Fibroblast of the aortic adventitia (primary cell): ENCODE measurements at regions not wholly inside any gene's neighbourhood (a gene's known extent, or its start where the extent isn't known, plus 50 kb on each side); places are given as distances from the start of the nearest gene placed in this dataset.
A peak's percentile ranks its signal among the peaks of the same experiment; 100 is the strongest.
"Not testable (repeated sequence)": the region's sequence is repeated elsewhere in the genome, so short reads cannot be mapped to it uniquely, and the experiment has no call there.

Experiments
- DNase-seq: peaks from one replicate; pipeline ENCODE4 v3.0.0-alpha.2; 2010; ENCODE audit warnings: low read depth
- H3K4me3 ChIP-seq: 2 replicates; pipeline ENCODE4 v1.5.1; 2011; ENCODE audit warnings: low read depth, mild to moderate bottlenecking, control low read depth, low read length, moderate library complexity
- TF ChIP-seq, protein P1 (sequence below): IDR thresholded peaks from 2 replicates; pipeline ENCODE4 v1.5.1; 2011; ENCODE audit warnings: mild to moderate bottlenecking, low read length, control low read depth, inconsistent platforms; ENCODE audit not compliant: insufficient read depth

- TF ChIP-seq, protein P1, sequence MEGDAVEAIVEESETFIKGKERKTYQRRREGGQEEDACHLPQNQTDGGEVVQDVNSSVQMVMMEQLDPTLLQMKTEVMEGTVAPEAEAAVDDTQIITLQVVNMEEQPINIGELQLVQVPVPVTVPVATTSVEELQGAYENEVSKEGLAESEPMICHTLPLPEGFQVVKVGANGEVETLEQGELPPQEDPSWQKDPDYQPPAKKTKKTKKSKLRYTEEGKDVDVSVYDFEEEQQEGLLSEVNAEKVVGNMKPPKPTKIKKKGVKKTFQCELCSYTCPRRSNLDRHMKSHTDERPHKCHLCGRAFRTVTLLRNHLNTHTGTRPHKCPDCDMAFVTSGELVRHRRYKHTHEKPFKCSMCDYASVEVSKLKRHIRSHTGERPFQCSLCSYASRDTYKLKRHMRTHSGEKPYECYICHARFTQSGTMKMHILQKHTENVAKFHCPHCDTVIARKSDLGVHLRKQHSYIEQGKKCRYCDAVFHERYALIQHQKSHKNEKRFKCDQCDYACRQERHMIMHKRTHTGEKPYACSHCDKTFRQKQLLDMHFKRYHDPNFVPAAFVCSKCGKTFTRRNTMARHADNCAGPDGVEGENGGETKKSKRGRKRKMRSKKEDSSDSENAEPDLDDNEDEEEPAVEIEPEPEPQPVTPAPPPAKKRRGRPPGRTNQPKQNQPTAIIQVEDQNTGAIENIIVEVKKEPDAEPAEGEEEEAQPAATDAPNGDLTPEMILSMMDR = no peak
- no peak overlapping the region for H3K4me3 ChIP-seq
- no peak for DNase-seq
Measured at GRCh38 chr4:137812258-137812657, 280.0 kb upstream of the PCDH18 start.

DNA sequence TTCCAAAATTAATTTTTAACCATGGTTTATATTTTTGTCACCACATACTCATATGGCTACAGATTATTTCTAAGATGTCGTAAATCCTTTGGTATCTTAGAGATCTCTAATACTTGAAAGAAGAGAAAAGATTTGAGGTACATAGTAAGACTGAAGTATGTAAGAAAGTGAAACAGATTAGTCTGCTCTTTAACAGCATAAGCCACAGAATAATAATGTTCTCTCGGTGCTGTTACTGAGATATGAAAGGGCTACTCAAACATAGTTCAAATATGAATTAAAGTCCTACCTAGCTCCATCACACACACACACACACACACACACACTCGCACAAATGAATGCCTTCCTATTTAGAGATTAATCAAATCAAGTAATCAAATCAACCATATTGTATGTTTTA lies 274.1 kb upstream of the PCDH18 start:
- no peak for DNase-seq
- TF ChIP-seq, protein P1 = no peak
- no peak overlapping the region for H3K4me3 ChIP-seq

DNA sequence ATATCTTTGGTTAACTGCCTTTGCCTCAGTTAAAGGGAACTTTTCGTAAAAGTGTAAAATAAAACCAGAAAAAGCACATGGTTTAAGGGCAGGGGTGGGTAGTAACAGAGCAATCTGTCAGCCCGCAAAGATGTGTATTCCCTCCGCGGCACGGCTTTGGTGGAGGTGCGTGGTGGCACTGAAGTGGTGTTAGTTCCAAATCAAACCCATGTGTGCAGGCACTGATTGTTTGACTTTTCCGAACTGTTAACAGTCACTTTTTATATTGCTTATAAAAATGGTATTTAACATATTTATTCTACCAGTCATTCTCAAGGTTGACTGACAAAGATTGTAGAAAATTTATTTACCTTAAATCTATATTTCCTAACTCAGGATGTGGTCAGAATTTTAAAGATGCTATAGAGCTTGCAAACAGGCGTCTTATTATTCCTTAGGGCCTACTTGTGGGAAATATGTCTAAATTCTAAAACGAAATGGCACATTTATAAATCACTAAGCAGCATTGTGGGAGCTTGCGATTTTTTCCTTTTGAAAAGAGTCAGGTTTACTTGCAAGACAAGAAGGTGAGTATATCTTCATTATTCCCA lies 272.7 kb upstream of the PCDH18 start:
- TF ChIP-seq, protein P1 = no peak
- DNase-seq = no peak
- H3K4me3 ChIP-seq = no peak overlapping the region

DNA sequence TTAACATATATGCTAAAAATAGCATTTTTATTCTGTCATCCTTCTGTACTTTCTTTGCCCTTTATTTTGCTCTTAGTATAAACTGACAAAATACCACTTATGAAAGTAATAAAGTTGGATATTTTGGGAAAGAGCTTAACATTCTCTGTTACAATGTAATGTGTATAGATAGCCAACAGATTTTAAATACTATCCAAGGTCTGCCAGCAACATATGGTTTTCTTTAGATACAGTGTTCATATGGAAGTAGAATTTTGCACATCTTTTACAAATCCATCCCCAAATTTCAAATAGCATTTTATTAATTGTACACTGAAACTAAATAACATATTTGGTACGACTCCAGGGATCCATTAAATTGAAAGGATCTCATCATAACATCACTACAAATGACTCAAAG lies 268.6 kb upstream of the PCDH18 start:
- DNase-seq = no peak
- TF ChIP-seq, protein P1 = no peak
- no peak overlapping the region for H3K4me3 ChIP-seq

GRCh38 chr4:137794764-137795254 lies 262.5 kb upstream of the PCDH18 start:
- peak; percentile 38 for DNase-seq
- H3K4me3 ChIP-seq = peak overlapping the region; percentile 20
- TF ChIP-seq, protein P1 = no peak

DNA sequence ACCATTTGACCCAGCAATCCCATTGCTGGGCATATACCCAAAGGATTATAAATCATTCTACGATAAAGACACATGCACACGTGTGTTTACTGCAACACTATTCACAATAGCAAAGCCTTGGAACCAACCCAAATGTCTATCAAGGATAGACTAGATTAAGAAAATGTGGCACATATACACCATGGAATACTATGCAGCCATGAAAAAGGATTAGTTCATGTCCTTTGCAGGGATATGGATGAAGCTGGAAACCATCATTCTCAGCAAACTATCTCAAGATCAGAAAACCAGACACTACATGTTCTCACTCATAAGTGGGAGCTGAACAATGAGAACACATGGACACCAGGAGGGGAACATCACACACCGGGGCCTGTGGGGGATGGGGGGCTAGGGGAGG lies 257.0 kb upstream of the PCDH18 start:
- not testable (repeated sequence) for H3K4me3 ChIP-seq, DNase-seq

GRCh38 chr4:137783923-137784322 lies 251.6 kb upstream of the PCDH18 start:
- DNase-seq, H3K4me3 ChIP-seq: not testable (repeated sequence)

DNA sequence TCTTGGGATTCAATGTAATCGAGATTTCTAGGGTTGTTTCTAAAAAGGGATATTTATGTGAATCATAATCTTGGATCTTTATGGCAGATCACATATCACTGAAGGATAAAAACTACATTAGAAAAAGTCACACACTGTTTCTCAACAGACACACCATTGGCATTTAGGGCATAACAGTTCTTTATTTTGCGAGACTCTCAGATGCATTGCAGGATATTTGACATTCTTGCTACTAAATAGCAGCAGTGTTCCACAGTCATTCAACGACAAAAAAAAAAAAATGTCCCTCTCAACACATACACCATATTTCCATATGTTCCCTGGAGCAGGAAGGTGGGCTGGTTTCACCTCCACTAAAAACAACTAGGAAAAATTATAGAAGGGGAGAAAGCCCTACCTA lies 243.4 kb upstream of the PCDH18 start:
- no peak for DNase-seq
- TF ChIP-seq, protein P1 = no peak
- no peak overlapping the region for H3K4me3 ChIP-seq
